ENCODE measurements at regions not wholly inside any gene's neighbourhood (a gene's known extent, or its start where the extent isn't known, plus 50 kb on each side); places are given as distances from the start of the nearest gene placed in this dataset.

- H2BK15ac ChIP-seq (ENCODE audit: low read length), result no peak overlapping the region
- H3K18ac ChIP-seq (ENCODE audit: extremely low read depth, low read length), result no peak overlapping the region
- DNase-seq (ENCODE audit: low read depth in 1 of 2, low spot score in 2 of 2) (no peak), FAIRE-seq (no peak)
- no peak overlapping the region for H2AFZ ChIP-seq (ENCODE audit: low read length)
- 52% methylated on average over 3 of the region's 3 CpGs; no CpG with 5 or more reads in 1 of the 2 experiments for WGBS, 2 experiments (ENCODE audit: extremely low coverage in 1 of 2, insufficient coverage in 1 of 2, insufficient read length in 1 of 2, insufficient replicate concordance in 2 of 2, low coverage in 1 of 2, low lambda C conversion rate in 2 of 2, missing lambda C conversion rate in 1 of 2)
- no peak overlapping the region for H3K56ac ChIP-seq (replicated peaks; ENCODE audit: insufficient read length, low read depth, low read length)
- H3K4me3 ChIP-seq (ENCODE audit: extremely low read depth in 1 of 4, insufficient read depth in 2 of 4, low read depth in 3 of 4, low read length in 4 of 4), result no peak overlapping the region
- CTCF ChIA-PET (ENCODE audit: partially characterized antibody), result no interaction called here
- POLR2A ChIA-PET (ENCODE audit: partially characterized antibody), result no interaction called here
- no peak overlapping the region for H2BK120ac ChIP-seq (replicated peaks; ENCODE audit: low read depth, low read length)
- H3K9me3 ChIP-seq (ENCODE audit: insufficient read depth in 2 of 2, low read depth in 1 of 2, low read length in 1 of 2), result peaks cover 56 to 63% of the 10 kb centered on the region in 2 experiments
- no peak overlapping the region for H4K8ac ChIP-seq (ENCODE audit: extremely low read depth, insufficient read depth, low read length)
- H3K27me3 ChIP-seq (replicated peaks in 1 of 4; ENCODE audit: control insufficient read depth in 3 of 4, extremely low read depth in 1 of 4, insufficient read depth in 3 of 4, low read length in 3 of 4), result no peaks in the 10 kb centered on the region
- H4K20me1 ChIP-seq (replicated peaks in 1 of 2; ENCODE audit: control insufficient read depth in 1 of 2, insufficient read depth in 2 of 2, low read length in 2 of 2), result no peaks in the 10 kb centered on the region
- no peak overlapping the region for H2BK5ac ChIP-seq (ENCODE audit: low read depth, low read length)
- no peak overlapping the region for H2AK5ac ChIP-seq (ENCODE audit: low read depth, low read length)
- H3K36me3 ChIP-seq (ENCODE audit: control insufficient read depth in 2 of 4, insufficient read depth in 4 of 4, low read length in 3 of 4), result no peaks in the 10 kb centered on the region
- no peak overlapping the region for H2BK20ac ChIP-seq (ENCODE audit: low read length)
- no peak overlapping the region for H4K91ac ChIP-seq (replicated peaks; ENCODE audit: insufficient read length, low read length)
- H3K79me2 ChIP-seq (ENCODE audit: control insufficient read depth in 1 of 2, insufficient read depth in 2 of 2, low read length in 2 of 2), result no peaks in the 10 kb centered on the region
- H3K23ac ChIP-seq (ENCODE audit: insufficient read length), result no peak overlapping the region
- H3K14ac ChIP-seq (ENCODE audit: insufficient read length), result no peak overlapping the region
- no peak overlapping the region for H4K5ac ChIP-seq (ENCODE audit: insufficient read length, low read depth, low read length)
- H3K9ac ChIP-seq (replicated peaks in 1 of 4; ENCODE audit: extremely low read depth in 1 of 4, low read depth in 3 of 4, low read length in 3 of 4), result no peak overlapping the region
- H2BK12ac ChIP-seq (ENCODE audit: low read depth, low read length), result no peak overlapping the region
- H3K27ac ChIP-seq (ENCODE audit: low read depth, low read length), result no peak overlapping the region
- no peaks in the 10 kb centered on the region for H3K23me2 ChIP-seq (ENCODE audit: low read depth, low read length)
- H3K4me2 ChIP-seq (ENCODE audit: insufficient read depth in 1 of 2, low read depth in 2 of 2, low read length in 2 of 2), result no peak overlapping the region
- no peak overlapping the region for H3K4ac ChIP-seq (replicated peaks; ENCODE audit: insufficient read length, low read depth, low read length)
- H3K79me1 ChIP-seq (ENCODE audit: low read depth, low read length), result no peaks in the 10 kb centered on the region
- no peaks in the 10 kb centered on the region for H3K4me1 ChIP-seq (replicated peaks in 1 of 4; ENCODE audit: control insufficient read depth in 3 of 4, insufficient read depth in 4 of 4, low read length in 3 of 4)
- TF ChIP-seq SUZ12 (IDR thresholded peaks at IDR 0.05; ENCODE audit: low read length) (no peak), HDAC2 (IDR thresholded peaks at IDR 0.05; ENCODE audit: borderline replicate concordance in 1 of 2, low read depth in 2 of 2, low read length in 2 of 2) (no peak), ATF3 (IDR thresholded peaks at IDR 0.05; ENCODE audit: insufficient read depth, low read depth, low read length) (no peak), TEAD4 (IDR thresholded peaks at IDR 0.05; ENCODE audit: low read depth, low read length) (no peak), RBBP5 (IDR thresholded peaks at IDR 0.05; ENCODE audit: borderline replicate concordance, low read depth, low read length) (no peak), NANOG (IDR thresholded peaks at IDR 0.05; ENCODE audit: insufficient read depth, low read depth, low read length, poor library complexity, severe bottlenecking) (no peak), EZH2 (IDR thresholded peaks at IDR 0.05; ENCODE audit: low read depth, low read length, severe bottlenecking) (no peak), KDM4A (IDR thresholded peaks at IDR 0.05; ENCODE audit: low read depth, low read length, severe bottlenecking) (no peak), NRF1 (IDR thresholded peaks at IDR 0.05; ENCODE audit: low read depth, low read length) (no peak), SIX5 (IDR thresholded peaks at IDR 0.05; ENCODE audit: low read depth, low read length) (no peak), PHF8 (conservative IDR thresholded peaks at IDR 0.05; ENCODE audit: low read depth, low read length) (no peak), SP4 (IDR thresholded peaks at IDR 0.05; ENCODE audit: low read length) (no peak), POLR2A (IDR thresholded peaks at IDR 0.05; ENCODE audit: control extremely low read depth in 1 of 2, low read depth in 2 of 2, low read length in 2 of 2) (no peak), KDM5A (IDR thresholded peaks at IDR 0.05; ENCODE audit: low read length) (no peak), MAFK (IDR thresholded peaks at IDR 0.05; ENCODE audit: low read depth, low read length) (no peak)
These were observed 71.9 kb upstream of the ANKRD30A start for GRCh38 chr10:37053476-37053875.
